ENCODE measurements at regions not wholly inside any gene's neighbourhood (a gene's known extent, or its start where the extent isn't known, plus 50 kb on each side); places are given as distances from the start of the nearest gene placed in this dataset.

- Histone ChIP-seq H3K27ac (ENCODE audit: control insufficient read depth, insufficient read depth) (no peak overlapping the region), H3K4me2 (ENCODE audit: control insufficient read depth, insufficient read depth) (no peak overlapping the region), H3K4me3 (no peak overlapping the region), H3K27me3 (replicated peaks in 1 of 2; ENCODE audit: control insufficient read depth in 2 of 2, insufficient read depth in 2 of 2, low read length in 1 of 2) (no peaks in the 10 kb centered on the region), H2AFZ (ENCODE audit: control insufficient read depth, low read depth, low read length) (no peak overlapping the region), H3K9ac (ENCODE audit: control insufficient read depth, insufficient read depth, low read length) (no peak overlapping the region), H3K9me3 (replicated peaks; ENCODE audit: control insufficient read depth, insufficient read depth, low read length) (no peaks in the 10 kb centered on the region), H3K36me3 (ENCODE audit: control insufficient read depth in 2 of 2, insufficient read depth in 2 of 2, low read length in 1 of 2) (no peaks in the 10 kb centered on the region), H3K4me1 (ENCODE audit: control insufficient read depth, insufficient read depth, low read length) (no peaks in the 10 kb centered on the region), H3K79me2 (ENCODE audit: control insufficient read depth, insufficient read depth, low read length) (no peaks in the 10 kb centered on the region), H4K20me1 (ENCODE audit: control insufficient read depth, insufficient read depth) (no peaks in the 10 kb centered on the region)
- no peak for TF ChIP-seq IRF4 (IDR thresholded peaks at IDR 0.05; ENCODE audit: low read depth, low read length)
- TF ChIP-seq MTA3 (IDR thresholded peaks at IDR 0.05; ENCODE audit: borderline replicate concordance, low read length): no peak
- no peak for TF ChIP-seq ZNF384 (IDR thresholded peaks at IDR 0.05; ENCODE audit: borderline replicate concordance, low read depth, low read length)
- TF ChIP-seq HDGF (IDR thresholded peaks at IDR 0.05): no peak
- no peak for TF ChIP-seq CTCF (IDR thresholded peaks at IDR 0.05 in 2 of 3, conservative IDR thresholded peaks at IDR 0.05 in 1 of 3; ENCODE audit: control insufficient read depth in 2 of 3, extremely low read depth in 1 of 3, insufficient read depth in 1 of 3, low read depth in 3 of 3, low read length in 3 of 3)
- no peak for TF ChIP-seq ZBTB4 (CRISPR knock-in tag; IDR thresholded peaks at IDR 0.05)
- no peak for TF ChIP-seq BRCA1 (IDR thresholded peaks at IDR 0.05; ENCODE audit: low read depth, low read length)
- no peak for DNase-seq (ENCODE audit: low read depth, low spot score)
- SMC1A ChIA-PET (ENCODE audit: uncharacterized antibody, unreplicated experiment): interaction anchor here (1.6 kb wide), 1 partner anchor 8 kb away, joined by 4 read pairs; no protein-coding TSS in a partner anchor
- CTCF ChIA-PET: no interaction called here
- ATAC-seq: no peak
- intact Hi-C loops (cut with micrococcal nuclease; ENCODE audit: unreplicated experiment) (no loop called here), in situ Hi-C loops (cut with MboI) (no loop called here)
- POLR2A ChIA-PET: no interaction called here
- no TSS peak for BruUV-seq (replicated peaks)
- RAD21 ChIA-PET (ENCODE audit: unreplicated experiment): no interaction called here
- FAIRE-seq: no peak
These were observed 573.0 kb upstream of the PCDH15 start for GRCh38 chr10:55374060-55374459.
